ENCODE measurements at regions not wholly inside any gene's neighbourhood (a gene's known extent, or its start where the extent isn't known, plus 50 kb on each side); places are given as distances from the start of the nearest gene placed in this dataset.
"Not testable (repeated sequence)": the region's sequence is repeated elsewhere in the genome, so short reads cannot be mapped to it uniquely, and the experiment has no call there.

DNA sequence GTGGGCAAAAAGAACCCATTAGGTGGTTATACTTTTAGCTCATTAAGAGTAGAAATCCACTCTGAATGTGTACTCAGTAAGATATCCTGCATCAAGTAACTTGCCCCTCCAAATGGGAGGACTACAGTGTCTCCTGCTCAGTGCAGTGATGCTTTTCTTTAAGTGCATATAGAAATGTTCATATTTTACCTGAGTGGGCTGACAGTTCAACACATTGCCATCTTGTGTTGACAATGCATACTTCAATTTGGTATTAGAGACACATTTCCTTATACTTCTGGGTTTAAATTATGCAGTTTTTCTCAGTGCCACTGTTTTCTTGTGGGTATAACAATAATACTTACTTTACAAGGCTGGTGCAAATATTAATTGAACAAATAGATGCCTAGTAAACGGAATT, 318.6 kb upstream of the TMPRSS15 start:
- DNase-seq: peak; percentile 18

GRCh38 chr21:18723171-18723570, 319.6 kb upstream of the TMPRSS15 start:
- DNase-seq: no peak

- no peak for DNase-seq
Observed at GRCh38 chr21:18725653-18726052, 322.1 kb upstream of the TMPRSS15 start.

- no peak for DNase-seq
Observed at GRCh38 chr21:18741954-18742353, 338.4 kb upstream of the TMPRSS15 start.

GRCh38 chr21:18743531-18743930, 339.9 kb upstream of the TMPRSS15 start:
- no peak for DNase-seq

- no peak for DNase-seq
Observed at GRCh38 chr21:18744840-18745239, 341.3 kb upstream of the TMPRSS15 start.

- DNase-seq: not testable (repeated sequence)
Observed at GRCh38 chr21:18752894-18753293, 349.3 kb upstream of the TMPRSS15 start.

DNA sequence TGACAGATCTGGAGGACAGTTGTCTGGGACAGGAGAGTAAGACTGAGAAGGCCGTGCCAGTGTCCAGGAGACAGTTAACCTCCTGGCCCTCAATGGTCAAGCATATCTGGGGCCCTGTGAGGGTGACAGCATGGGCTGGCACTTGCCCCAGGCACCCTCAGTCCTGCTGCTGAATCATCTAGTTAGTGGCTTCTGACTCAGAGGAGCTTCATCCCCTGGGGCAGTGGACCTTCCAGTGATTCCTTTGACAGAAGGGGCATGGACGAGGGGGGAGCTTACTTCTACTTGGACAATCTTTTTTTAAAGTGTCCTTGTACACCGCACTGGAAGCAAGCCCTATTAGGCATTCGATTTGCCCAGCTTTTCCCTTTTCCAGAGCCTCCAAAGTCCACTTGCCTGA, 352.7 kb upstream of the TMPRSS15 start:
- DNase-seq: not testable (repeated sequence)

DNA sequence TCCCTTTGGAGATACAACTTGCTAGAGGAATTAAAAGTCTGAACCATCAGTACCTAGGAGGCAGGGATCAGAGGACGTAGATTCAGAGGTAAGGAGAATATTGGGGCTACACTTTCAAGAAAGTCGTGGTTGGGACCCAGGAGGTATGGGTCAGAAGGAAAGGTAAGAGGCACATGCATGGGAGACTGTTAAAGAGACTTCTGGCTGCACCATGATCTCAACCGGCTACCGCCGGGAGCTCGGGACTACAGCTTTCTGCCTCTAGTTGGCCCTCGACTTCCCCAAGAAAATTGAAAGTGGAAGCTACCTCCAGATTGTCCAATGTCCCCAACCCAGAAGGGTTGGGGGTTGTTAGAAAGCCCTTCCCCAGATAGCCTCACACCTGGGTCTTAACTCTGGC, 355.7 kb upstream of the TMPRSS15 start:
- DNase-seq: no peak

DNA sequence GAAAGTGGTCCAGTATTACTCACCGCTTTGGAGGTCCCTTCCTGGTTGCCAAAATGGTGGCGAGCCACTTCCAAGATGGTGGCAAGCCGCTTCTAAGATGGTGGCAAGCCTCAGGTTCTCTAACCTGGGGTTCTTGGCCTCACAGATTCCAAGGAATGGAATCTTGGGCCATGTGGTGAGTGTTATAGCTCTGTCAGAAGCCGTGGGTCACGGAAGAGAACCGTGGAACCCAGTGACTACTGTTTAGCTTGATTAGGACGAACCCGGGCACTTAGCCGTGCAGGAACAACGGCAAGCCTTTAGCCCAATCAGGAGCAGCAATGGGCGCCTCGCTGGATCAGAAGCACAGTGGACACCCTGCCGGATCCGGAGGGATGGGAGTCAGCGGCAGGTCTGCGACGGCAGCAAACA, 356.2 kb upstream of the TMPRSS15 start:
- DNase-seq: no peak

- DNase-seq: no peak
Observed at GRCh38 chr21:18760247-18760646, 356.7 kb upstream of the TMPRSS15 start.

DNA sequence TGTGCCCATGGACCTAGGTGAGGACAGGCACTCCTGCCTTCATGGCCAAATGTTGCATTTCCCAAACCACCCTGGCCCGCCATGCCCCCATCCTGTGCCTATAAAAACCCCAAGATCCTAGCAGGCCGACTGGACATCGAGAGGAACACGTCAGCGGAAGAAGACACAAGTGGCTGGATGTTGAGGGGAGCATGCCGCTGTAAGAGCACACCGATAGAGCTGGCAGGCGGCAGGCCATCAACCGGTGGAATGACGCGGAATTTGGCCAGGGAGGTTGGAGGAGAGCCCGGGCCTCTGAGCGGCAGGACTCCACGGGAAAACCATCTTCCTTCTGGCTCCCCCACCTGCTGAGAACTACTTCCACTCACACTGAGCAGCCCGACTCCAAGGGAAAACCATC, 361.1 kb upstream of the TMPRSS15 start:
- DNase-seq: no peak

DNA sequence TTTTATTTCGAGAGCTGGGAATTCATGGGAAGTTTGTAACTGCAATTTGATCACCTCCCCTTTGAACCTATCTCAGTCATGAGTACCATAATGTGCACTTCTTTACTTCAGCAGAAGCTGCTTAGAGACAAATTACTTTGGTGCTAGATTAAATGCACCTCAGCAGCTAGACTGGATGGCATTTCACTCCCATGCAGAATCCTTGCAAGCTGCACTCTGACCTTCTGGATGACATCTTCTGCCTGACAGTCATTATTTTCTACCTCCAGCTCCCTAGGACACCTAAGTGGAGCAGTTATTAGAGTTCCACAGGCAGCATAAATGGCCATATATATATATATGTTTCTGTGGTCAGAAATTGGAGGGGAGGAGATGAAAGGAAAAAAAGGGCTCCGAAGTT, 366.0 kb upstream of the TMPRSS15 start:
- DNase-seq: no peak

- no peak for DNase-seq
Observed at GRCh38 chr21:18771845-18772380, 368.3 kb upstream of the TMPRSS15 start.

- no peak for DNase-seq
Observed at GRCh38 chr21:18772404-18772803, 368.8 kb upstream of the TMPRSS15 start.

GRCh38 chr21:18772897-18773296, 369.3 kb upstream of the TMPRSS15 start:
- no peak for DNase-seq

DNA sequence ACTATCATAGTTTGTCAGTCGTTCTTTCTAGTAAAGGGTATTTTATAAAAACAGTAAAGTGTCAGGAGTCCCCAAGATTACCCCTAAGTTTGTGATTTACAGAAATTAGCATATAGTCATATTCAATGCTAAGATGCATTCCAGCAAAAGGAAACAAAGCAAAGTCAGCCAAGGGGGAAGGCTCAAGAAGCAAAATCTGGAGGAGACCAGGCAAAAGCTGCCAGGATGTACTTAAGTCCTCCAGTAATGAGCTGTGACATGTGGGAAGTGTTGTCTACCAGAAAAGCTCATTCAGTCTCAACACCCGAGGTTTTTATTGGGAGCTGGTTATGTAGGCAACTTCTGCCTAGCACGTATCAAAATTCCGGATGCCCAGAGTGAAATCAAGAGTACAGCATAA, 373.4 kb upstream of the TMPRSS15 start:
- no peak for DNase-seq

DNA sequence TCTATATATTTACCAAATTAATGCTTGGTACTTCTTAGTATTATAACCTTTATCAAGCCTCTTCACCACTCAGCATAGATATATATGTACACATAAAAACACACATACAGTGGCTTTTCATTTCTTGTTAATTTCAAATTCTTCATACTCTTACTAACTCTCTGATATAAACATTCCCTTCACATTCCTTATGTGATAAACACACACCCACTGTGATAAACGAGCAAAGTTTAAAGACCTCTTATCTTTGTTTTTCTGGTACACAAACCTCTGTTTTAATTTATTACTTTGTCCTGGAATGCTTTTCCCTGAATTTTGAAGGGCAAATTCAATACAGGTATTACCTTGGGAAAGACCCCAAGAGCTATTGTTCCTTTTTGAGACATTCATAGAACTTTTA, 379.1 kb upstream of the TMPRSS15 start:
- no peak for DNase-seq

- DNase-seq: peak; percentile 16
Observed at GRCh38 chr21:18801468-18801867, 397.9 kb upstream of the TMPRSS15 start.

DNA sequence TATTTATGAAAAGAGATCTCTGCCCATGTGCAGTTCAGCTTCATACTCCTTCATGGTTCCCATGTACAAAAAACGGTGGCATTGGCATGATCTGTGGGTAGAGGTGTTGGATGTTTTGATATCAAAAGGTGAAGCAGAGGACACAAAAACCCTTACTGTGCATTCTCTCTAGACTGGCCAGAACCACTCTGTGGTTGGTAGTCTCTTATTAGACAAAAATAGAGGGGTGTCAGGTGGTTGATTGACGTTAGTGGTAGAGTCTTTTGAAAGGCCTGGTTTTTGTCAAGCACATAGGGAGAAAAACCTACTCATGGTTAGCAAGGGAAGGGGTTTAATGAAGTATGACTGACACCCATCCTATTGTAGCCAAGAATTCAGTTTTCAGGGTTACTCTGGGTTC, 400.0 kb upstream of the TMPRSS15 start:
- DNase-seq: no peak

- DNase-seq: no peak
Observed at GRCh38 chr21:18810136-18810535, 406.6 kb upstream of the TMPRSS15 start.

- no peak for DNase-seq
Observed at GRCh38 chr21:18812308-18812707, 408.7 kb upstream of the TMPRSS15 start.

- no peak for DNase-seq
Observed at GRCh38 chr21:18819507-18819906, 415.9 kb upstream of the TMPRSS15 start.

GRCh38 chr21:18826562-18826961, 423.0 kb upstream of the TMPRSS15 start:
- no peak for DNase-seq

DNA sequence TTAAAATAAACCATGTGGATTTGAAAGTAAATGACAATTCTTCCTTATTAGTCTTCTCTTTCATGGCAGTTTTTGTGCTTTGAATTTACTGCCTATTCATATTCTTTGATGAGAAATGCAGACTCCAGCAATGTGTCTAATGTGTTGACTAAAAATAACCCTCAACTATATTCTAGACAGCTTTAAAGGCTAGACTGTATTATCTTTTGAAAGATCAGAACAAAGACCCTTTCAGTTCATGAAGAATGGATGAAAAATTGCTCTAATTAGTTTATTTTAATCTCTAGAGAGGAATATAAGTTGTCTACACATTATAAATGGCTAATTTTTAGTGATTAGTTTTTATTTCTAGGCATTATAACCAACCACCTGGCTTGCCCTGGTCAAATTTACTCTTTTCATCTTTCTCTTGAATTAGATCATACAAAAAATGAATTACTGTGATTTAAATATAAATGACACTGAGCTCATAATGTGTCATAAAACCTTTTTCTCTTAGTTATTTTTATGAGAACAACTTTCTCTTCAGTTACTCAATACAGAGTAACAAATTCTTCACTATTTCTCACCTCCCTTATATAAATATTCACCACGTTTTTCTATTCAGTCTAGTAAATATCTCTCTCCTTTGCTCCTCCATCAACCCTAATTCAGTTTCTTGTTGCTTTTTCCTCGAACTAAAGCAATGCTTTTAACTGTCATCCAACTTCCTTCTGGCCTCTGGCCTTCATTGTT, 428.5 kb upstream of the TMPRSS15 start:
- DNase-seq: no peak

Measured in NCI-H1092 treated with DMSO at 0.1 percent for 48 hours (cell line).